Neural cell (in vitro differentiated cells): ENCODE measurements at regions not wholly inside any gene's neighbourhood (a gene's known extent, or its start where the extent isn't known, plus 50 kb on each side); places are given as distances from the start of the nearest gene placed in this dataset.

Experiments used
- EP300 ChIP-seq: fragments of 450-650 bp; conservative IDR thresholded peaks from 2 replicates; pipeline ENCODE4 v1.6.1; 2014; ENCODE audit warnings: antibody characterized with exemption, mild to moderate bottlenecking, moderate library complexity; ENCODE audit not compliant: poor library complexity, severe bottlenecking
- EZH2 ChIP-seq: fragments of 200-600, 300-800 bp; shearing (Covaris generic), sonication (generic); IDR thresholded peaks from 2 replicates; pipeline ENCODE4 v1.6.1; 2014; ENCODE audit warnings: antibody characterized with exemption, low read length, borderline replicate concordance, mild to moderate bottlenecking; ENCODE audit not compliant: insufficient read depth, poor library complexity, severe bottlenecking
- POLR2AphosphoS5 ChIP-seq: IDR thresholded peaks from 2 replicates; pipeline ENCODE4 v1.6.1; 2012
- TAF1 ChIP-seq: IDR thresholded peaks from 2 replicates; pipeline ENCODE4 v1.6.1; 2012; ENCODE audit warnings: low read depth
- TF ChIP-seq, protein P1 (sequence below): fragments of 450-650 bp; IDR thresholded peaks from 2 replicates; pipeline ENCODE4 v1.5.1; 2014; ENCODE audit warnings: antibody characterized with exemption, mild to moderate bottlenecking, moderate library complexity; ENCODE audit not compliant: poor library complexity, severe bottlenecking
- TF ChIP-seq, protein P2 (sequence below): IDR thresholded peaks from 2 replicates; pipeline ENCODE4 v1.6.1; 2012; ENCODE audit warnings: borderline replicate concordance

DNA sequence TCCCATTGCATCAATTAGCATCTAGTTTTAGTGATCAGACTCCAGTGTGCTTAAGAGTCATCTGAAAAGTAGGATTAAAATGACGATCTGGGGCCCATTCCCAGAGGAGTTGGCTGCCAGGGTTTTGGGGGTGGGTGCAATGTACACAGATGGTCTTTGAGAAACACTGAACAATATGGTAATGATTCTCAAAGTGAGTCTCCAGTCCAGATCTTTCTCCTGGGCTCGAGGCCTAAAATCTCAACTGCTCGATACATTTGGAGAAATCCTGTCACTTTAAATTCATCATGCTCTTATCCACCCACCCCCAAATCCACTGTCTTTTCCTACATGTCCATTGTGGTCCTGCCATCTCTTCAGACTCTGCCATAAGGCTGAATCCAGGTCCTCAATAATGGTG, 80.7 kb upstream of the MYLIP start:
- TF ChIP-seq, protein P1, sequence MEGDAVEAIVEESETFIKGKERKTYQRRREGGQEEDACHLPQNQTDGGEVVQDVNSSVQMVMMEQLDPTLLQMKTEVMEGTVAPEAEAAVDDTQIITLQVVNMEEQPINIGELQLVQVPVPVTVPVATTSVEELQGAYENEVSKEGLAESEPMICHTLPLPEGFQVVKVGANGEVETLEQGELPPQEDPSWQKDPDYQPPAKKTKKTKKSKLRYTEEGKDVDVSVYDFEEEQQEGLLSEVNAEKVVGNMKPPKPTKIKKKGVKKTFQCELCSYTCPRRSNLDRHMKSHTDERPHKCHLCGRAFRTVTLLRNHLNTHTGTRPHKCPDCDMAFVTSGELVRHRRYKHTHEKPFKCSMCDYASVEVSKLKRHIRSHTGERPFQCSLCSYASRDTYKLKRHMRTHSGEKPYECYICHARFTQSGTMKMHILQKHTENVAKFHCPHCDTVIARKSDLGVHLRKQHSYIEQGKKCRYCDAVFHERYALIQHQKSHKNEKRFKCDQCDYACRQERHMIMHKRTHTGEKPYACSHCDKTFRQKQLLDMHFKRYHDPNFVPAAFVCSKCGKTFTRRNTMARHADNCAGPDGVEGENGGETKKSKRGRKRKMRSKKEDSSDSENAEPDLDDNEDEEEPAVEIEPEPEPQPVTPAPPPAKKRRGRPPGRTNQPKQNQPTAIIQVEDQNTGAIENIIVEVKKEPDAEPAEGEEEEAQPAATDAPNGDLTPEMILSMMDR, result no peak
- TF ChIP-seq POLR2AphosphoS5 (no peak), TAF1 (no peak), EP300 (no peak), EZH2 (no peak)
- TF ChIP-seq, protein P2, sequence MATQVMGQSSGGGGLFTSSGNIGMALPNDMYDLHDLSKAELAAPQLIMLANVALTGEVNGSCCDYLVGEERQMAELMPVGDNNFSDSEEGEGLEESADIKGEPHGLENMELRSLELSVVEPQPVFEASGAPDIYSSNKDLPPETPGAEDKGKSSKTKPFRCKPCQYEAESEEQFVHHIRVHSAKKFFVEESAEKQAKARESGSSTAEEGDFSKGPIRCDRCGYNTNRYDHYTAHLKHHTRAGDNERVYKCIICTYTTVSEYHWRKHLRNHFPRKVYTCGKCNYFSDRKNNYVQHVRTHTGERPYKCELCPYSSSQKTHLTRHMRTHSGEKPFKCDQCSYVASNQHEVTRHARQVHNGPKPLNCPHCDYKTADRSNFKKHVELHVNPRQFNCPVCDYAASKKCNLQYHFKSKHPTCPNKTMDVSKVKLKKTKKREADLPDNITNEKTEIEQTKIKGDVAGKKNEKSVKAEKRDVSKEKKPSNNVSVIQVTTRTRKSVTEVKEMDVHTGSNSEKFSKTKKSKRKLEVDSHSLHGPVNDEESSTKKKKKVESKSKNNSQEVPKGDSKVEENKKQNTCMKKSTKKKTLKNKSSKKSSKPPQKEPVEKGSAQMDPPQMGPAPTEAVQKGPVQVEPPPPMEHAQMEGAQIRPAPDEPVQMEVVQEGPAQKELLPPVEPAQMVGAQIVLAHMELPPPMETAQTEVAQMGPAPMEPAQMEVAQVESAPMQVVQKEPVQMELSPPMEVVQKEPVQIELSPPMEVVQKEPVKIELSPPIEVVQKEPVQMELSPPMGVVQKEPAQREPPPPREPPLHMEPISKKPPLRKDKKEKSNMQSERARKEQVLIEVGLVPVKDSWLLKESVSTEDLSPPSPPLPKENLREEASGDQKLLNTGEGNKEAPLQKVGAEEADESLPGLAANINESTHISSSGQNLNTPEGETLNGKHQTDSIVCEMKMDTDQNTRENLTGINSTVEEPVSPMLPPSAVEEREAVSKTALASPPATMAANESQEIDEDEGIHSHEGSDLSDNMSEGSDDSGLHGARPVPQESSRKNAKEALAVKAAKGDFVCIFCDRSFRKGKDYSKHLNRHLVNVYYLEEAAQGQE, result no peak
